MM.1S (cell line): ENCODE measurements at regions not wholly inside any gene's neighbourhood (a gene's known extent, or its start where the extent isn't known, plus 50 kb on each side); places are given as distances from the start of the nearest gene placed in this dataset.

Source experiments
- DNase-seq: peaks from one replicate; pipeline ENCODE4 v3.0.0-alpha.2; 2015
- H2AFZ ChIP-seq: fragments of 300-600 bp; sonication (generic); 2 replicates; pipeline ENCODE4 v1.6.0; 2016; ENCODE audit warnings: antibody characterized with exemption, low read length
- H3F3A ChIP-seq: fragments of 300-600 bp; sonication (generic); 2 replicates; pipeline ENCODE4 v1.6.1; 2016; ENCODE audit warnings: mild to moderate bottlenecking, antibody characterized with exemption, low read length, moderate library complexity, mixed read lengths; ENCODE audit not compliant: insufficient read depth
- H3K27ac ChIP-seq: fragments of 300-600 bp; sonication (generic); 2 replicates; pipeline ENCODE4 v1.5.1; 2016; ENCODE audit warnings: mild to moderate bottlenecking, low read length
- H3K27me3 ChIP-seq: fragments of 300-600 bp; sonication (generic); replicated peaks from 2 replicates; pipeline ENCODE4 v1.6.0; 2016; ENCODE audit warnings: low read length; ENCODE audit not compliant: insufficient read depth
- H3K36me3 ChIP-seq: fragments of 300-600 bp; sonication (generic); replicated peaks from 2 replicates; pipeline ENCODE4 v1.6.1; 2016; ENCODE audit warnings: mild to moderate bottlenecking, low read length, mixed read lengths; ENCODE audit not compliant: insufficient read depth
- H3K4me1 ChIP-seq: fragments of 300-600 bp; sonication (generic); 2 replicates; pipeline ENCODE4 v1.6.1; 2016; ENCODE audit warnings: low read length, mixed read lengths
- H3K4me2 ChIP-seq: fragments of 300-600 bp; sonication (generic); 2 replicates; pipeline ENCODE4 v1.6.0; 2016; ENCODE audit warnings: low read depth, low read length
- H3K4me3 ChIP-seq: fragments of 300-600 bp; sonication (generic); 2 replicates; pipeline ENCODE4 v1.5.1; 2016; ENCODE audit warnings: low read length, mixed read lengths
- H3K79me2 ChIP-seq: fragments of 300-600 bp; sonication (generic); 2 replicates; pipeline ENCODE4 v1.6.1; 2016; ENCODE audit warnings: mixed run types, low read length, mixed read lengths
- H3K9ac ChIP-seq: fragments of 300-600 bp; sonication (generic); 2 replicates; pipeline ENCODE4 v1.6.1; 2016; ENCODE audit warnings: low read length, mixed read lengths
- H3K9me2 ChIP-seq: fragments of 300-600 bp; sonication (generic); replicated peaks from 2 replicates; pipeline ENCODE4 v1.6.1; 2016; ENCODE audit warnings: mild to moderate bottlenecking, low read length, mixed read lengths; ENCODE audit not compliant: insufficient read depth
- H3K9me3 ChIP-seq: fragments of 300-600 bp; sonication (generic); replicated peaks from 2 replicates; pipeline ENCODE4 v1.6.1; 2016; ENCODE audit warnings: mild to moderate bottlenecking, low read length, mixed read lengths; ENCODE audit not compliant: insufficient read depth
- H4K20me1 ChIP-seq: fragments of 300-600 bp; sonication (generic); 2 replicates; pipeline ENCODE4 v1.6.1; 2016; ENCODE audit warnings: mild to moderate bottlenecking, low read length, moderate library complexity, mixed read lengths; ENCODE audit not compliant: insufficient read depth
- CTCF ChIP-seq: fragments of 300-600 bp; sonication (generic); IDR thresholded peaks from 2 replicates; pipeline ENCODE4 v1.5.1; 2016; ENCODE audit warnings: antibody characterized with exemption, low read length, mixed read lengths
- EZH2 ChIP-seq: fragments of 300-600 bp; sonication (generic); optimal IDR thresholded peaks from 2 replicates; pipeline ENCODE3; 2017; ENCODE audit warnings: low read depth, mild to moderate bottlenecking, antibody characterized with exemption, low read length, mixed read lengths
- EZH2phosphoT487 ChIP-seq: fragments of 300-600 bp; sonication (generic); IDR thresholded peaks from 2 replicates; pipeline ENCODE4 v1.6.1; 2018; ENCODE audit warnings: antibody characterized with exemption, low read length

DNA sequence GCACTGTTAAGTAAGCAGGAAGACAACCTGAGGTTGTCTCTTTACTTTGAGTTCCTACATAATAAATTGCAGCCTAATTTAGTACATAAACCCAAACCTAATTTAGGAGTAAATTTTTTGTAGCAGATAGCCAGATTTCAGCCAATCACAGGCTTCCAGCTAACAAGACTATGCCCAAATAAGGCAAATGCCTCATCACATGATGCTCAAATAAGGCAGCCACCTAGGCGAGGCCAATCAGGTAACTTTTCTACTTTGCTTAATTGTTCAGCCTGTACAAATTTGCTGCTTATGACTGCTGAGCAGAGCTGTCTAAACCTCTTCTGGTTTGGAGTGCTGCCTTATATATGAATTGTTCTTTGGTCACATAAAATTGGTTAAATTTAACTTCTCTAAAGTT is 1118.7 kb upstream of the TMEM132C start:
- no peaks in the 10 kb centered on the region for H3K9me2 ChIP-seq
- no peaks in the 10 kb centered on the region for H3K27me3 ChIP-seq
- H3K36me3 ChIP-seq = no peaks in the 10 kb centered on the region
- no peak overlapping the region for H3K9ac ChIP-seq
- no peak overlapping the region for H3K4me2 ChIP-seq
- no peaks in the 10 kb centered on the region for H4K20me1 ChIP-seq
- H3K79me2 ChIP-seq = no peaks in the 10 kb centered on the region
- H2AFZ ChIP-seq = no peak overlapping the region
- DNase-seq = no peak
- no peaks in the 10 kb centered on the region for H3K4me1 ChIP-seq
- H3K27ac ChIP-seq = no peak overlapping the region
- TF ChIP-seq CTCF = no peak
- TF ChIP-seq EZH2 = no peak
- no peak for TF ChIP-seq EZH2phosphoT487
- H3K9me3 ChIP-seq = no peaks in the 10 kb centered on the region
- H3F3A ChIP-seq = no peaks in the 10 kb centered on the region
- H3K4me3 ChIP-seq = no peak overlapping the region

DNA sequence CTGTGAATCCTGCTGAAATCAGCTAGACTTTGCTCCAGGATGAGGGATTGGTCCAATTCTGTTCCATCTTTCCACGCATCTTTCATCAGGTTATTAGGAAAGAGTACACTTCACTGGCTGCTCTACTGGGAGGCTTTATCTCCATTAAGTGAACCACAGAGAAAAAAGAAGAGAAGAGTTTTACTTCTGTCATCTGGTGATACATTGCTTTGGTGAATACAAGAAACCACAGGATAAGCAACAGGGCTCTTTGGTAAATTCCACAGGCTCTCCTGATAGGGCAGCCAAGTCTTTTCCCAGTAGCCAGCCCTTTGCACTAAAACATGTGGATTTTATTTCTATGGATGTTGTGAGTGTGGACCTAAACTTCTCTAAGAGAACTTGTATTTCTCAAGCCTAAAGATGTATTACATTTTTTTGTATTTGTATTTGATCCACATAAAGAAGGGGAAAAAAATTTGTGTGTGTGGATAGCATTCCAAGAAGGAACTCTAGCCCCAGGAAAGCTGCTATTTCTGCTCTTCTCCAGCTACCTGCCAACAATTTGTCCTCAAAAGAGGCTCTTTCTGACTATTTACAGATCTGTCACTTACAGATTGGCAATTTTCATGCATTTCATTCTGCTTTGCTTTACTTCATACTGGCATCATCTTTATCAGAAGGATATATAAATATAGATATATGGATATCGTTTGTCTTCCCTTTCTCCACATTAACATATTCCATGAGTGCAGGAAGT is 1117.6 kb upstream of the TMEM132C start:
- Histone ChIP-seq H4K20me1 (no peaks in the 10 kb centered on the region), H3K27me3 (no peaks in the 10 kb centered on the region), H2AFZ (no peak overlapping the region), H3F3A (no peaks in the 10 kb centered on the region), H3K4me2 (no peak overlapping the region), H3K36me3 (no peaks in the 10 kb centered on the region), H3K9me3 (no peaks in the 10 kb centered on the region), H3K9ac (no peak overlapping the region), H3K79me2 (no peaks in the 10 kb centered on the region), H3K4me3 (no peak overlapping the region), H3K27ac (no peak overlapping the region), H3K9me2 (no peaks in the 10 kb centered on the region), H3K4me1 (no peaks in the 10 kb centered on the region)
- no peak for DNase-seq
- TF ChIP-seq EZH2 (no peak), CTCF (no peak), EZH2phosphoT487 (no peak)

DNA sequence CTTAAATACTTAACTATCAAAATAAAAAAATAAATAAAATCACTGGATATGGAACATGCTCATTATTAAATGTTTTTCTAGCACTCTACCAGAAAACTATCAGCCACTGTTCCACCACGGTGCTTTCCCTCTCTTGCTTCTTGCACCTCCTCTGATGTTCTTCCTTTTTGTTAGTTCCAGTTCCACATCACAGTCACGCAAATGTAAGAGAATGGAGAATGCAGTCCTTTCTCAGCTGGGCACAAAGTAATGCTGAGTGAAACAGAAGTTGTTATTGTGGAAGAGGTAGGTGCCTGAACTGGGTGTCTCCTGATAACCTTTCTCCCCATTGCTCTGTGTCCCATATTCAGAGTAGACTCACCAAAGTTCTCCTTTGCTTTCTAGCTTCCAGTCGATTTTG is 1116.9 kb upstream of the TMEM132C start:
- H4K20me1 ChIP-seq = no peaks in the 10 kb centered on the region
- H3K4me2 ChIP-seq = no peak overlapping the region
- no peak overlapping the region for H3K27ac ChIP-seq
- TF ChIP-seq EZH2phosphoT487 (no peak), CTCF (no peak), EZH2 (no peak)
- no peaks in the 10 kb centered on the region for H3F3A ChIP-seq
- no peak overlapping the region for H2AFZ ChIP-seq
- DNase-seq = no peak
- no peaks in the 10 kb centered on the region for H3K79me2 ChIP-seq
- H3K36me3 ChIP-seq = no peaks in the 10 kb centered on the region
- H3K4me3 ChIP-seq = no peak overlapping the region
- H3K27me3 ChIP-seq = no peaks in the 10 kb centered on the region
- no peak overlapping the region for H3K9ac ChIP-seq
- no peaks in the 10 kb centered on the region for H3K9me2 ChIP-seq
- no peaks in the 10 kb centered on the region for H3K9me3 ChIP-seq
- no peaks in the 10 kb centered on the region for H3K4me1 ChIP-seq
